HG02623 (cell line): ENCODE measurements at regions not wholly inside any gene's neighbourhood (a gene's known extent, or its start where the extent isn't known, plus 50 kb on each side); places are given as distances from the start of the nearest gene placed in this dataset.
A peak's percentile ranks its signal among the peaks of the same experiment; 100 is the strongest.
"Not testable (repeated sequence)": the region's sequence is repeated elsewhere in the genome, so short reads cannot be mapped to it uniquely, and the experiment has no call there.

Experiments used
- ATAC-seq: cut with Tn5 transposase; IDR thresholded peaks from one replicate; pipeline ENCODE4 v1.9.1; 2021; ENCODE audit warnings: moderate library complexity; ENCODE audit not compliant: unreplicated experiment

DNA sequence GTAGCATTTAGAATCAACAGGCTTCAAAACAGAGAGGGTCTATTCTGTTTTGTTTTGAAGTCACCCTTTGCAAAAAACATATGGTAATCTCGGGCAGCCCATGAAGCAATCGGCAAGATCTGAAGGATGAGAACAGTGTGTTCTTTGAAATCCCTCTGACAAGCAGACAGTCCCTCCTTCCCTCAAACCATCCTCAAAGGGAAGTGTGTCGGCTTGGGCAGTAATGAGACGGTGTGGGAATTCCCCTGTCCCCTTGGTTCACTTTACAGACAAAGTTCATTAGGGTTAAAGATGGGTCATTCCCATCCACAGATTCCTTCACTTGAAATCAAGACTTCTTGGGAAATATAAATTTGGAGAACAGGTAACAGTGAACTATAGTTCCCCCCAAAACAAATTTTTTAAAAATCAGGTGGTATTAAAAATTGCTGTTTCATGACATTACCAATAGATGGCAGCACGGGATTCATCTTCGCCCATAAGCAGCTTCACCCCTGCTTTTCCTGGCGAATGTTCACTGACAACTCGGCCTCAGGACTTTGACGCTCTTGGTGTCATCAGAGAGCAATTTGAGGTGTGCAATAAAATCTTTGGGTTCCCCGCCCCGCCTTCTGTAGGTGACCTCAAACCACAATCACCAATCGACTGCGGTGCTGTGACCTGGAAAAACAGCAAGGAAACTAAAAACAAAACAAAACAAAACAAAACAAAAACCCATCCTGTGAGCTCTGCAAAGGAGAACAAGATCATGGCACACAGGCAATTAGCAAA lies 159.3 kb upstream of the TNFAIP3 start:
- ATAC-seq: peak; percentile 57

DNA sequence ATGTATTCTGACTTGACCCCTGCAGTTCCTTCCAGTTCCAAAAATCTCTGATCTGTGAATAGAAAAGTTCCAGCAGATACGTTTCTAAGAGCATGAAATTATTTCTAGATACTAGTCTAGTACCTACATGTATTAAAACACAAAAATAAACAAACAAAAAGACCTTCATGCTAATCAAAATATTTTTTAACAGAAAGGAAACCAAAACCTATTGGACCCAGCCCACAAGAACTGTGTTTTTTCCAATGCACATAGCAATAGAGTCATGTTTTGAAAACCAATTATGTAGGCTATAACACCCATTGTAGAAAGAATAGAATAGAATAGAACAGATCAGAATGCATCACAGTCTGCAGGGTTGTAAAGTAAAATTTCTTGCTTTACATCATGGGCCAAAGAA lies 158.6 kb upstream of the TNFAIP3 start:
- no peak for ATAC-seq

DNA sequence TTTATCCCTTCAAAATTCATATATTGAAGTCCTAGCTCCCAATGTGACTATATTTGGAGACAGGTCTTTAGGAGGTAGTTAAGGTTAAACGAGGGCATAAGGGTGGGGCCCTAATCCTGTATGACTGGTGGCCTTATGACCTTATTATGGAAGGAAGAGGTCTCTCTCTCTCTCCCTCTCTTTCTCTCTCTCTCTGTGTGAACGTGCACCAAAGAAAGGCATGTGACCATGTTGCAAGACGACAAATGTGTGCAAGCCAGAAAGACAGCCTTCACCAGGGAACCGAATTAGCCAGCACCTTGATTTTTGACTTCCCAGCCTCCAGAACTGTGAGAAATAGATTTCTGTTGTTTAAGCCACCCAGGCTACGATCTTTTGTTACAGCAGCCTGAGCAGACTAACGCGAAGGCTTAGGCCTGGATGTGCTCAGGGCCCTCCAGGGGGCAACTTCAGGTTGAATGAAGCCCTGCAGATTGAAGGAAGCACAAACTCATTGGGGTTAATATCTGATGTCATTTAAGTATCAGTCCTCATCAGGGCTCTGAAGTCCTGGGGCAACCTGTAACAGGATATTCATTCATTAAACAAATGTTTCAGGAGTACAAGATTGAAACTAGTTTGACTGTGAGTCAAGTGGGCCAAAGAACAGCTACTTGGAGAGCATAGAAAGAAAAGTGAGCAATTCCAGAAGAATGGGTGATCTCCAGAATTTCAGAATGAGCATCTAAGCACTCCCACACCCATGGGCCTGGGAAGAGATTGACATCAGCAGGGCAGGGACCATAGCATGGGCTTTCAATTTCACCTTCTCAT lies 157.4 kb upstream of the TNFAIP3 start:
- no peak for ATAC-seq

DNA sequence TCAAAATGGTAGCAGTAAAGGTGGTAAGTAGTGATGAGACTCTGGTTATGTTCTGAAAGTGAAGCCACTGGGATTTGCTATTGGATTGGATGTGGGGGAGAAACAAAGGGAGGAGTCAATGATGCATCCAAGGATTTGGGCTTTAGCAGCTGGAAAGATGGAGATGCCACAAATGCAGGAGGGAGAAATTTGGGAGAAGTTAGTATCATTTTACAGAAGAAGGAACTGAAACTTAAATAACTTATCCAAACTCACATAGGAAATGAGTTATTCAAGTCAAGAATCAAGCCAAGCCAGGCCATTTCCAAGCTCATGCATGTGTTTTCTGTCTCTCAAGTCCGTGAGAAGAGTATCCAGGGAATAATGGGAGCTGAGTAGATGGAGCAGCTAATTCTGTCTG lies 155.1 kb upstream of the TNFAIP3 start:
- no peak for ATAC-seq

DNA sequence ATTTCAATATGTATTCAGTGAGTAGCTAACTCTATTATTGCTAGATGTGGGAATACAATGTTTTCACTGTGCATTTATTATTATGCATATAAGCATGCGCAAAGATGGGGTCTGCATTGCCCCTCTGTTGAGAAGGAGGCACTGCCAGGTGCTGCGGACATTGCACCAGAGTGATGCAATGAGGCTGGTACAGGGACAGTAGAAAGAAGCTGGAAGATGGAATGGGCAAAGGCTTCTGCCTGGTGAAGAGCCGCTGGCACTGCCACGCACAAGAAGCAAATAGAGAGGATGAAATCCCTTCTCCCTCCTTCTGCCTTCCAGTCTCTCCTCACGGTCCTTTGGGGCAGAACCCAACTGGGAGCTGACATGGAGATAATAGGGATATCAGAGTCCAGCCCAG lies 154.5 kb upstream of the TNFAIP3 start:
- no peak for ATAC-seq

DNA sequence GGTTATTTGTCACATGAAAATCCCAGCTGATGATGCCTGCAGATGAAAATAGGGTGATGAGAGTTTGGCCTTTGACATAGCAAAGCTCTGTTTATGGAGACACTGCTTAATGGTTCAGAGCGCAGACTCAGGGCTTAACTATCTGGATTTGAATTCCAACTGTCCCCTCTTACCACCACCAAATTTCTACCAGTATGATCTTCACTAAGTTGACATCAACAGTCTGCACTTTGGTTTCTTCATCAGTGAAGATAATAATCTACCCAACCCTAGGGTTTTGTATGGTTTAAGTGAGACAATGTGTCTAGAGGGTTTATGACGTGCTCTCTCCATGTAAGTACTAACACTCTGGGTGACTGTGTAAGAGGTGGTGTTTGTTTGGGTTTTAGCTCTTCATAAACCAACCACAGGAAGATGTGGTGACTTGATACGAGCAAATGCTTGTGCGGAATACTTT lies 151.4 kb upstream of the TNFAIP3 start:
- ATAC-seq: no peak

DNA sequence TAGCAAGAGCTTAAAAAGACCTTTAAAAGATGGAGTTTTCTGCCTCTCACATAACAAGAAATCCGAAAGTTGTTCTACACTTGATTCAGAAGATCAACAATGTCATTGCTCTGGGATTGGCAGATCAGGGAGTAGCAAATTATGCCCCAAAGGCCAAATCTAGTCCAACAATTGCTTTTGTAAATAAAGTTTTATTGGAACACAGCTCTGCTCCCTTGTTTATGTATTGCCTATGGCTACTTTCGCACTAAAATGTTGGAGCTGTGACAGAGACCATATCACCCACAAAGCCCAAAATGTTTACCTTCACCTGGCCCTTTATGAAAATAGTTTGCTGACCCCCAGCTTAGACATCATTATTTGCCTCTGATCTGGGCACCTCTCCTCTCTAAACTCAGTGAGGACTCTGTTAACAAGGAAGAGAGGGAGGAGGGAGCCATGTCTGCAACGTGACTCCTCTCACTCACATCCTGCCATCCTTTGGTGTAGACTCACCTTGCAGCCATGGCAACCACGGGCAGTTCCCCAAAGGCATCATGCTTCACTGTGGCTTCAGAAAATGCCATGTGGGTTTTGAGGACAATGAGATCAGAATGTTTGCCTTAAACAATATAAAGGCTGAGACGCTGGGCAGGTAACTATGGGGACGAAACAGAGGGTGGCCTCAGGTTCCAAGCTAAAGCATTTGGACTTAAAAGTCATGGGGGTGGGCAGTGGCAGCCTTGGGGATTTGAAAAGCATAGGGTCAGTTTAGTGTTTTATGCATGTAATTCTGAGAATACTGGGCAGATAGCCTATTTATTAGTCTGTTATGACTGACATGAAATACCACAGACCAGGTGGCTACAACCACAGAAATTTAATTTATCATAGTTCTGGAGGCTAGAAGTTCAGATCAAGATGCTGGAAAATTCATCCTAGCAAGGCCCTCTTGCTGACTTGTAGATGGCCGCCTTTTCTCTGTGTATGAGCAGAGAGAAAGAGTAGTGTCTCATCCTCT lies 149.7 kb upstream of the TNFAIP3 start:
- no peak for ATAC-seq

DNA sequence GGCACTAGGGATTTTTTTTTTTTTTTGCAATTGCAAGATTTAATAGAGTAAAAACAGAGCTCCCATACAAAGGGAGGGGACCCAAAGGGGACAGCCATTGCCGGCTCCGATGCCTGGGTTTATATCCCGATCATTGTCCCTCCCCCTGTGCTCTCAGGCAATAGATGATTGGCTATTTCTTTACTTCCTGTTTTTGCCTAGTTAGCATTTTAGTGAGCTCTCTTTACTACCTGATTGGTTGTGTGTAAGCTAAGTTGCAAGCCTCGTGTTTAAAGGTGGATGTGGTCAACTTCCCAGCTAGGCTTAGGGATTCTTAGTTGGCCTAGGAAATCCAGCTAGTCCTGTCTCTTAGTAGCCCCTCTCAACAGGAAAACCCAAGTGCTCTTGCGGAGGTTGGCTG lies 148.2 kb upstream of the TNFAIP3 start:
- not testable (repeated sequence) for ATAC-seq

DNA sequence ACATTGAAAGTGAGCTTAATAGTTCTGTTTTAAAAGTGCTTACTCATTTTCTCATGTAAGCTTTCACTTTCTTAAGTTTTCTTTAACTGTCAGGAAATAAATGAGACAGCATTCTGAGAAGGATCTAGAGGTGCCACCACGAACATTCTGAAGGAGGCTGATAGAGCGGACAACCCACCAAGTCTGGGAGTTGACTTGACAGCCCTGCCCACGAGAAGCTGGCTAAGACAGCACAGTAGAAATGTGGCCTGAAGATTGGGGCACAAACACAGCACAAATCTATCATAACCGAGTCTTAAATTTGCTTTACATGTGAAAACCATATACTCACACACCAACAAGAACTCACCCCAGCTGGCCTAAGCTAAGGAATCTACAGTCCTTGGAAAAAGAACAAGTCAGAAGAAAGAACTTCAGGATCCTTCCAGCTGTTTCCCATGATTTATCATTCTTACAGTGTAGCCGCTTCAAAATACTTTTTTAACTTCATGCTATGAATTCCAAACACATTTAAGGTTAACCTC lies 144.2 kb upstream of the TNFAIP3 start:
- ATAC-seq: no peak

DNA sequence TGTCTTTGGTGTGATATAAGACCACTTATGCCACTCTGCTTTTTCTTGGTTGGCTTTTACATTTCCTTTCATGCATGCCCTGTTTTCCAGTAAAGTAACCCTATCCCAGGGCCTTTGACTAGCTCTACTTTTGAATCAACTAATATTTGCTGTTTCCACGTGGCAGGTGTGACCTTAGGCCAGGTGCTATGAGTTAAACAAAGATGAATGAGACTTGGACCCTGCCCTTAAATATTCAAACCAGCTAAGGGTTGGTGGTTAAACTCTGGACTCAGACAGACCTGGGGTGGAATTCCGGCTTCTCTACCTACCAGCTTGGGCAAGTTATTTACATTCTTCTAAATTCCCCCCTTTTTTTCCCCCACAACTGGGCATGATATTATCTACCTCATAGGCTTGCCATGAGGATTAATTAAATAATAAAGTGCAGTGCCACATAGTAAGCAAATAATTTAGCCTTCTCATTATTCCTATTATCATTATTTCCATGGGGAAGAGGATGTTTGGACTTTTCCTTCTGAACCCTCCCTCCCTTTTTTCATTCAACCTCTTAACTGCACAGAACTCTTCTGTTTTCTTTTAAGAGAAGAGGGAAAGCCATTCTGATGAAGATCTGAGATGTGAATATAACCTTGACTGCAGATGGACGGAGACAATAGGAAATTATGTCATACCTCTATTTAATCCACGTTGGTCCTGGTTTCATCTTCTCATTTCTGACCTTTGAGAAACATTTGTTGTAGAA lies 143.6 kb upstream of the TNFAIP3 start:
- ATAC-seq: no peak

DNA sequence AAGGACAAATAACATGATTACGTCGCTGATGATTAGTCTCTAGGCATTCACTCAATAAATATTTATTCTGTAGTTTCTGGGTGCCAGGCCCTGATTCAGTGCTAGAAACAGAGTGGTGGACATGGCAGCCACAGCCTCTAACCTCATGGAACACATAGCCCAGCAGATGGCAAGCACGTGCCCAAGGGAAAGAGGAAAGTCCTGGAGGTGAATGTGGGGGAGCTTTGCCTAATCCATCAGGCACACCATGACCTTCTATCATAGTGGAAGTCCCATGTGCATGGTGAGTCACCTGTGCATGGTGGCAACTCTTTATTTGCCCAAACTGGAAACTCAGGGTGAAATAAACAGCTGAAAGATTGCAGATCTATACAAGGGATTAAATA lies 143.0 kb upstream of the TNFAIP3 start:
- no peak for ATAC-seq

DNA sequence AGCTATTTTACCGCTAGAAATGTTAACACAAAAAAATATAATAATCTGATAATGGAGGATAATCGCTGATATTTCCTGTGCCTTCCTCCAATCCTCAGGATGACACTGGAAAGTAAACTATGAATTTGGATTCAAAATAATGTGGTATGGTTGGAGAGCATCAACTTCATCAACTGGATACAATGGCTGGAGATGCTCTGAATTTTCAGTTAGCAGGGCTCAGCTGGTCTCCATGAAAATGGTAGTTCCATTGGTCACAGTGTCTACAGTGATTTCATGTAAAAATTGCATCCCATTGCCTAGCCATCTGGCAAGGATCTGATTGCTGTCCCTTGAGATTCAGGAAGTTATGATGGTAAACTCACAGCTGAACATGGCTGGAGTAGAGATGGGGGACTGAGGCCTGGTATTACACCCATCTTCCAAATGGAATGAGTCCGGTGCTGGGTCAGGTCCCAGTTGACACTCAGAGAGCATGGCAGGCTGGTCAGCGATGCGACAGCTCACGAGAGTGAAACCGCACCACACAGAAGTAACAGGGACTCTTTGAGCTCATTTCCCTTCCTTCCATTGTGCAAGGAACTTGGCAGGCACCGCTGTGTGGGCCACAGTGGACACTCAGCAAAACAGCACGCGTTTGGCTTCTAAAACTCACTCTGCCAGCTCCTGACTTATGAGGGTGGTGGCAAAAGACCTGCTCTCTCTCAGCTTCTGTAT lies 142.4 kb upstream of the TNFAIP3 start:
- ATAC-seq: no peak

DNA sequence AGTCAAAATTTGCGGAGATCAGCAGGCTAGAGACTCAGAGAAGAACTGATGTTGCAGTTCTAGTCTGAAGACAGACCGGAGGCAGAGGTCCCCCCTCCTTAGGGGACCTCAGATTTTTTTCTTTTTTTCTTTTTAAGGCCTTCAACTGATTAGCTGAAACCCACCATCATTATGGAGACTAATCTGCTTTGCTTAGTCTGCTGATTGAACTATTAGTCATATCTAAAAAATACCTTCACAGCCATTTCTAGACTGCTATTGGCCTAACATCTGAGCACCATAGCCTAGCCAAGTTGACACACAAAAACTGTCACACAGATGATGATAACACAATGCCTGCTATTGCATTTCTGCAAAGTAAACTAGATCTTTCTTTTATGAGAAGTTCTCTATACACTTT lies 141.1 kb upstream of the TNFAIP3 start:
- no peak for ATAC-seq

DNA sequence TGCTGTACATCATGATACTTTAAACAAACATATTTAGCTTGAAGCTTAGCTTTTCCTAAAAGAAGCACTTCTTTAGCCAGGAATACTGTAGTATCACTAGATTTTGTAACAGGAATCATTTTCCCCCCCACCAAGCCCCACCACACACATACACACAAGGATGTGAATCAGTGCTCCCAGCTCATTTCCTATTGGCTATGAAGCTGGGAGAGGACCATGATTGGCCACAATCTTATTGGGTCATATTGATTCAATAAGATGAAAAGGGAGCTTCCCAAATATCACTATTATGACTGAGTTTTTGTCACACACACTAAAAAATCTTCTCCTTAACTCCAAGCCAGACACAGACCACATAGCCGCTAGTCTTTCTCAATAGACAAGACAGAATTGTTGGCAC lies 140.5 kb upstream of the TNFAIP3 start:
- ATAC-seq: no peak

DNA sequence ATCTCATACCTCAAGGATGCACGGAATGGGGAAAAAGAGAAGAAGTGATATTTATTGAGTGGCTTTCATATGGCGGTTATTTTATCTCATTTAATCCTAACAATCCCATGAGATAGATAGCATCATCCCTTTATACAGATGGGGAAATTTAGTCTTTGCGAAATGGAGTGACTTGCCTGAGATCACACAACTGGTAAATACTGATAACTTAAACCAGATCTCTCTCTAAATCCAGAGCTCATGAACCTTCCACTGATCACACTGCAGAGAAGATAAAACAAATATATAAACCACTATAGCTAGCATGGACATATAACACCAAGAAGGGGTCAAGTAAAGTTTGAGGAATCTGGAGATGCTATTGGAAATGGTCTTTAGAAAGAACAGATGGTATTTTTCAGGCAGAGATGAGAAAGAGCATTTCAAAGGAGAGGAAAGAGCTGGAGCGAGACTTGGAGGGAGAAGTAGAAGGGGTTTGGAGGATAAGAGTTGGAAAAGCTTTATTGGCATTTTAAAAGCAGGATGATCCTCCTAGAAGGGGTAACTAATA lies 139.8 kb upstream of the TNFAIP3 start:
- no peak for ATAC-seq

DNA sequence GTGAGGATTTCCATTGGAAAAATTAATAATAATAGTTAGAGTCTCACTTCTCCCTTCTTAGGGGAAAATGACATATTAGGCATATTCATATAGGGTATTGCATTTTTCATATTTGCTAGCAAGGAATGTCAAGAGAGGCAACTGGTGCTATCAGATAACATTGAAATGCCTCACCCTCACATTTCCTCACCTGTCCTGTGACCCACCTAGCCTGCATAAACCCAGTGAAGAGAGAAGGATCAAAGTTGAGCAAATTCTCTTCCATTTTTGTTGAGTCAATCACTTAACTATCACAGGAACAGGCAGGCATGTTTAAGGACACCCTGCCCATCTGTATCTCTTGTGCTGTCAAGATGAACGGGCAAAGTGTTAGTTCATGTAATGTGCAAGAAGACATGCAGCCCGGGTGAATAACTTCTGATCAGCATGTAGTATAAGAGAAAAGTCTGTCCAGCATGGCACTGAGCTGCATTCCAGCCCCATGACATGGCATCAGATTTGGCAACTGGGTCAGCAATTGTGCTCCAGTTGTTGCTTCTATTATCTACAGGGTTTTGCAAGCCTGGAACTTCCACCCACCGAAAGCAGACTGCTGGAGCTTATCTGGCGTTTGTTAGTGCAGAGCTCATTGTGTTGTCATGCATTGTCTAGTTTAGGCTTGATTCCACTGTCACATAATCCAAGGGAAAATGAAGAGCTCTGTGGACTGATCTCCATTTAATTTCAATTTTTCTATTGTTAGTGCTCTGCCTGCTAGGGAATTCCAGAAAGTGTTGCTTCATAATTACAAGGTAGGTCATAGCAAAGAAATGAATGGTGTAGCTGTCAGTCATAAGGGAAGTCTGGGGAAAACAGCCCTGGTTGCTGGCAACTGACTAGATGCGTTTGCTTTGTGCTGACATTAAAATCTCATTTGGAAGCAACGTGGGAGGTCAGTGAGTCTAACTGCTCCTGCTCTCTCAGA lies 138.4 kb upstream of the TNFAIP3 start:
- no peak for ATAC-seq

DNA sequence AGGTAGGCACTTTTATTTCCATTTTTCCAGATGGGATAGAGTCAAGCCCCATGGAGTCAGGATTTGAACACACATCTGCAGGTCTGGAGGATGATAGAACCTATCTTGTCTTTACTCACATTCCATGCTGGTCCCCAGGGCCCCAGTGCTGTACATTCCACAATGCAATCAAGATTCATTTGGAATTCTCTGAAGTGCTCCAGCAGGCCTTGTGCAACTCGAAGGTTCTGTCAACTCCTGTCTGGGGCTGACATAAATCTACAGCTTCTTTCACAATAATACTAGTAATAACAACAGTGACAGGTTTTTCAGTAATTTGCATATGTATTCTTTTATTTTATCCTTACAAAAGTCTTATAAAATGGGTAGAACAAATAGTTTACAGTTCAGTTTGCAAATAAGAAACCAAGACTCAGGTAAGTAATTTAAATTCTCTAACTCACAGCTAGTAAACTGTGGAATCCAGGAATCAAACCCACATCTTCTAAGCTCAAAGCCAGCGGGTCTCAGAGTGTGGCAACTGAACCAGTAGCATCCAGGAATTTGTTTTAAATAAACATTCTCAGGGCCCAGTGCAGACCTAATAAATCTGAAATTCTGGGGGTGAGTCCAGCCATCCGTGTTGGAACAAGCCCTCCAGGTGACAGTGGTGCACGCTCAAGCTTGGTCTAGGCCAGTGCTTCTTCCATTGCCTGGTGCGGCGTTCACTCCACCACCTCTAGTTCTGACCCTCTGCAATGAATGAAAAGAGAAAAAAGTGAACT lies 137.0 kb upstream of the TNFAIP3 start:
- ATAC-seq: no peak
